ENCODE measurements at regions not wholly inside any gene's neighbourhood (a gene's known extent, or its start where the extent isn't known, plus 50 kb on each side); places are given as distances from the start of the nearest gene placed in this dataset.
"Not testable (repeated sequence)": the region's sequence is repeated elsewhere in the genome, so short reads cannot be mapped to it uniquely, and the experiment has no call there.

DNA sequence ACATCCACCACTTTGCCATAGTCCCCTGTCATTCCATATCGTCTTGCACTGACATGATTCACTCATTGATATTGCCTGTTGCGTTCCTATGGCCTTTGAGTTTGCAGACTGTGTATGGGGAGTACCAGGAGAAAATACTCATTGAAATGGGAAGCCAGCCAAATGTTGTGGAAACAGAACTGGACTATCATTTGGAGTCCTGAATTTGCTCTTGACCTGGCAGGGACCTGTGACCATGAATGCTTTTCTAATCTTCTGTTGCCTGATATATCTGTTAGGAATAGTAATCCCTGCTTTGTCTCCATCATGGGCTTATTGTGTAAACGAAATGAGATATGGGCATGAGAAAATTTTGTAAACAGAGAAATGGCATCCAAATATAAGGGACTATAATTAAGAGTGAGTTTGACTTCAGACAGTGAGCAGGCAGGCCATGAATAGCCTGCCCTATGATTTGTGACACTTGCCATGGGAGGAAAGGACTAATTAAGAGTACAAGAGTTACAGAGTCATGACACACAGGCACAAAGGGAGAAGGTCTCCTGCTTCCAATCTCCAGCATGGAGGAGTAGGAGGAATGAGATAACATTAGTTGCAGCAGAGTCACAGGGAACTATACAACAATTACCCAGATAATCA, 572.9 kb upstream of the SGCD start:
- DNase-seq (ENCODE audit: low read depth in 2 of 3, low spot score in 1 of 3), result no peak

- no peak for DNase-seq (ENCODE audit: low read depth in 2 of 3, low spot score in 1 of 3)
These were observed 567.7 kb upstream of the SGCD start for GRCh38 chr5:155759252-155759651.

DNA sequence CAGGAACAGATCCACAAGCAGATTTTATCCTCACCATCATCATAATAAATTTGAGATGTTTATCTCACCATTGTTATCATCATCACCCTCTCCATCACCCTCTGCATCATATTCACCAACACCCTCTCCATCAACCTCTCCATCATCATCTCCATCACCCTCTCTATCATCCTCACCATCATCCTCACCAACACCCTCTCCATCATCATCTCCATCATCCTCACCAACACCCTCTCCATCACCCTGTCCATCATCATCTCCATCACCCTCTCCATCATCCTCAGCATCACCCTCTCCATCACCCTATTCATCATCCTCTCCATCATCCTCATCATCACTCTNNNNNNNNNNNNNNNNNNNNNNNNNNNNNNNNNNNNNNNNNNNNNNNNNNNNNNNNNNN, 567.0 kb upstream of the SGCD start:
- no peak for DNase-seq (ENCODE audit: low read depth in 2 of 3, low spot score in 1 of 3)

DNA sequence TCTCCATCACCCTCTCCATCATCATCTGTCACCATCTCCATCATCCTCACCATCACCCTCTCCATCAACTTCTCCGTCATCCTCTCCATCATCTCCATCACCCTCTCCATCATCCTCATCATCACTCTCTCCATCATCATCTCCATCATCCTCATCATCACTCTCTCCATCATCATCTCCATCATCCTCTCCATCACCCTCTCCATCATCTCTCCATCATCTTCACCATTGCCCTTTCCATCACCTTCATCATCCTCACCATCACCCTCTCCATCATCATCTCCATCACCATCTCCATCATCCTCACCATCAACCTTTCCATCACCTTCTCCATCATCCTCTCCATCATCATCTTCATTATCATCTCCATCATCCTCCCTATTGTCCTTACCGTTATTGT, 565.5 kb upstream of the SGCD start:
- DNase-seq (ENCODE audit: low read depth in 2 of 3, low spot score in 1 of 3), result no peak

DNA sequence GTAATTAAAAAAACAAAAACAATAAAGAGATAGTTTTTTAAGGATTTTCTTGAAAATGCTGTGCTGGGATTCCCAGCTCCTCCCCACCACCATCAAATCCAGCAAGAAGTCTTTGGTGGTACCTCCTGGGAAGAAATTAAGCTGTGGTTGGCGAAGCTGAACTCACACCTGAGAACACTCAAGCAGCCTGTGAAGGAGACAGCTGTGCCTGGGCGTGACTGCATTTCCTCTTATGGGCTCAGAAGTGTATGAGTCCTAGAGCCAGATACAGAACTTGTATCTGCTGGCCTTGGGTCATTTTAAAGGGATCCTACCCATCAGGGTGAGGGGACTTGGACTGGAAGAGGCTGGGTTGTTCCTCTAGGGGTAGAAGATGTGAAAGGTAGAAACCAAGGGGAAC, 561.2 kb upstream of the SGCD start:
- DNase-seq (ENCODE audit: low read depth in 2 of 3, low spot score in 1 of 3), result no peak

- no peak for DNase-seq (ENCODE audit: low read depth in 2 of 3, low spot score in 1 of 3)
These were observed 559.5 kb upstream of the SGCD start for GRCh38 chr5:155767470-155767869.

DNA sequence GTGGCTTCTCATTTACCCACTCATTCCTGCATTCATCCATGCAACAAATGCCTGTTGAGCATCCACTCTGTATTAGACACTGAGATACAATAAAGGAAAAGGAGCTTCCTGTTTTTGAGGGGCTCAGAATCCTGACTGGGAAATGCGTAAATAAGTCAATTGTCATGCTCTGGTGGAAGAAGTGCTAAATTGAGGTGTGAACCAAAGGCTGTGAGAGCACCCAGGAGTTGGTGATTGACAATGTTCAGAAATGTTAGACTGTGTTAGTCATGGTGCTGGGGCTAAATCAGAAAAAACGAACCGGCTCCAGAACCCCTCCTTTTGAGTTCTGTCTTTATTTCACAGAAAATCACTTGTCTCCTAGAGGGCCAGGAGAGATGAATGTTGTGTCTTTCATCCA, 558.6 kb upstream of the SGCD start:
- DNase-seq (ENCODE audit: low read depth in 2 of 3, low spot score in 1 of 3), result no peak

GRCh38 chr5:155772009-155772662, 554.8 kb upstream of the SGCD start:
- no peak for DNase-seq (ENCODE audit: low read depth in 2 of 3, low spot score in 1 of 3)

GRCh38 chr5:155773680-155774079, 553.3 kb upstream of the SGCD start:
- DNase-seq (ENCODE audit: low read depth in 2 of 3, low spot score in 1 of 3), result no peak

DNA sequence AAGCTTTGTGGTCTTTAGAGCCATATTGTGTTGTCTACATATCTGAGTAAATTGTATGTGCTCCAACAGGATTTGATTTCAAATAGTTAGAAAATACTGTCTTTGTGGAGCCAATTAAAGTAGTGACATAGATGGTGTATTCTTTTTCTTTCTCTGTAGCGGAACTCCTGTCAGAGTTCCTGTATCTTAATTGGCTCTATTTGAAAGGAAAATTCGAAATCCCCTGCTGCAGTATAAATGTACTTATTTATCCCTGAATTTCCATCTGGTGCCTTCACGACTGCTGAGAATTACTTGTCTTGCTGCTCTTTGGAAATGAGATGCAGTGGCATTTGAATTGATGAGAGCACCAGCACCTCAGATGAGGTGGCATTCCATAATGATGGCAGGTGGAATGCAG, 546.7 kb upstream of the SGCD start:
- DNase-seq (ENCODE audit: low read depth in 2 of 3, low spot score in 1 of 3), result no peak

- no peak for DNase-seq (ENCODE audit: low read depth in 2 of 3, low spot score in 1 of 3)
These were observed 543.7 kb upstream of the SGCD start for GRCh38 chr5:155783246-155783645.

- DNase-seq (ENCODE audit: low read depth in 2 of 3, low spot score in 1 of 3), result no peak
These were observed 543.2 kb upstream of the SGCD start for GRCh38 chr5:155783791-155784190.

DNA sequence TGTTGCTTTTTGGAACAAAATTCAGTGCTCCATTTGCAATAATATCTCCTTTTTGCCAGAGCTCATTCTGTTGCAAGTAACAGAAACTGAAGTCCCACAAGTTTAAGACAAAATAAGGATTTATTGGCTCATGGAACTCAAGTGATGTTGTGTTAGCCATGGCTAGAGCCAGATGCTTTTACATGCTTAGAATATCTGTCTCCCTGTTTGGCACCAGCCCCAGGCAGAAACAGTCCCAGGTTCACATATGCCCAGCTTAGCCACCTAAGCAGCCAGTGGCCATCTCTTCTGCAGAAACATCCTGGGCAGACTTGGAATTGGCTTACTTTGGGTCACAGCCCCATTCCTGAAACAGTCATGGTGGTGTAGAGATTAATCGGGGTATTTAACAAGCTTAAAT, 540.9 kb upstream of the SGCD start:
- DNase-seq (ENCODE audit: low read depth in 2 of 3, low spot score in 1 of 3), result no peak

GRCh38 chr5:155792873-155793272, 534.1 kb upstream of the SGCD start:
- DNase-seq (ENCODE audit: low read depth in 2 of 3, low spot score in 1 of 3), result no peak

DNA sequence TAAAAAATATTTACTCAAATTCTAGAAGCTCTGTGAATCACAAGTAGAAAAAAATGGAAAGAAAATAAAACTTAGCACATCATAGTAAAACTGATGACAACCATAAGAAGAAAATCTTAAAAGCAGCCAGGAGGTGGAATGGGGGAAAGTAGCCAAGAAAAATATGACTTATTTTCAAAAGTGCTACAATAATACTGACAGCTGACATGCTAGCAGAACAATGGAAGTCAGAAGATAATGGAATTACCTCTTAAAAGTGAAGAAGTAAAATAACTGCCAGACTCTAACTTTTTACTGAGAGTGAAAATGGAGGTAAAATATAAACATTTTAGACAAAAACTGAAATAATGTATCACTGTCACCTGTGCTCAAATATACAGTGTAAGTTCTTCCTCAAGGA, 532.2 kb upstream of the SGCD start:
- DNase-seq (ENCODE audit: low read depth in 2 of 3, low spot score in 1 of 3), result no peak

DNA sequence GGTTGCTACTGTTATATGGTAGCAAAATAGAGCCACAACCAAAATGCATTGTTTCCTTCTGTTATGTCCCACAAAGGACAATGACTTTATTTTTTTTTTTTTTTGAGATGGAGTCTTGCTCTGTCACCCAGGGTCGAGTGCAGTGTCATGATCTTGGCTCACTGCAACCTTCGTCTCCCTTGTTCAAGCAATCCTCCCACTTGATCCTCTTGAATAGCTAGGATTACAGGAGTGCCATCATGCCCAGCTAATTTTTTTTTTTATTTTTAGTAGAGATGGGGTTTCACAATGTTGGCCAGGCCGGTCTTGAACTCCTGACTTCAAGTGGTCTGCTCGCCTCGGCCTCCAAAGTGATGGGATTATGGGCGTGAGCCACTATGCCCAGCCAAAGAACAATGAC, 527.7 kb upstream of the SGCD start:
- no peak for DNase-seq (ENCODE audit: low read depth in 2 of 3, low spot score in 1 of 3)

DNA sequence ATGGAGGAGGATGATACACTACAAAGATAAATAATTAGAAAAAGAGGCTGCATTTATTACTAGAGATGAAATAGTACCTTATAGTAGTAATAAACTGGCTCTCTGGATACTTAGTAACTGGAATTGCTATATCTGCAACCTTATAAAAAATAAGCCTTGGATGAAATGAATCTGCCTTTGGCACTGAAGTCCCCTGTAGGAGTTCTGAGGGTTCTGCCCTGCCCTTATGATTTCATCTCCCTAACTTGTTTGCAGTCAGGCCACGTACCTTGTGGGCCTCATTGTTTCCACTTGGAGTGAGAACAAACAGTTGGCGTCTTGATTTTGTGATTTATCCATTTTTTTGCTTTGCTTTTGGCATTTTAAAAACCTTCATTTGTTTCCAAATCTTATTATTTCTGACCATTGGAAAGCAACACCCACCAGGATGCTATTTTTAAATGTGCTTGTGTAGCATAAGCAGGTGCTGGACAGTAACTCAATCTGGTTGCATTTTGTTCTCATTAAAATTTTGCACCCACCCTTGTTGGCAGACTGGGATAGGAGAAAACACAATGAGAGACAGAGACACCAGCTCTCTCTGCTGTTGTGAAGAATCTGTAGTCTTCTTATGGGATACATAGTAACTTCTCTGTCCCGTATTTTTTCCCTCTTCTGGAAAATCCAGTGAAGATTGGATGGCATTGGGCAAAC, 518.9 kb upstream of the SGCD start:
- DNase-seq (ENCODE audit: low read depth in 2 of 3, low spot score in 1 of 3), result no peak

DNA sequence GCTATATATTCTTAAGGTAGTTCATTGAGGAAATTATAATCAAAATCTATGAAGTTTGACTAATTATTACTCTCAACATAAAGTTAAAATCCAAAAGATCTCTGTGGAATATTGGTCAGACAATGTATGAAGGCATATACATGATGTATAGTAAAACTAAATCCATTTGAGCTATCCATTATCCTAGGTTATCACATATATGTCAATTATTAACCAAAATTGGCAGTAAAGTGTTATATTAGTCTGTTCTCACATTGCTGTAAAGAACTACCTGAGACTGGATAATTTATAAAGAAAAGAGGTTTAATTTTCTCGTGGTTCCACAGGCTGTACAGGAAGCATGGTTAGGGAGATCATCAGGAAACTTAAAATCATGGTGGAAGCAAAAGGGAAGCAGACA, 511.7 kb upstream of the SGCD start:
- DNase-seq (ENCODE audit: low read depth in 2 of 3, low spot score in 1 of 3), result no peak

DNA sequence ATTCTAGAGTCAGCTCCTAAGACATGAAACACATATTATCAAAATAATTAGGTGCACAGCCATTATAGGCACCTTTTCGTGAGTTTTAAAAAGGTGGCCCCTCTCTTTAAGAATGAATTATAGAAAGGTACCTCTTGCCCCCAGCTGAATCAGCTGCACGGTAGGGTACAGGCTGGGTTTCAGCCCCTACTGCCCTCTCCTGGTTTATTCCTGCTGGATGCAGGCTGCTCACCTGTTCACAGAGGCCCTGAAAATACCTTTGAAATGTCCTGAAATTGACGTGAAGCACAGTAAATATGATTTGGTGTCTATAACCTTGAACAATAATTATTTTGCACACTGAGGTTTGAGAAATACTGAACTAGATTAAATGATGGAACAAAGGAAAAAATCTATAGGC, 504.8 kb upstream of the SGCD start:
- DNase-seq (ENCODE audit: low read depth in 2 of 3, low spot score in 1 of 3), result no peak

DNA sequence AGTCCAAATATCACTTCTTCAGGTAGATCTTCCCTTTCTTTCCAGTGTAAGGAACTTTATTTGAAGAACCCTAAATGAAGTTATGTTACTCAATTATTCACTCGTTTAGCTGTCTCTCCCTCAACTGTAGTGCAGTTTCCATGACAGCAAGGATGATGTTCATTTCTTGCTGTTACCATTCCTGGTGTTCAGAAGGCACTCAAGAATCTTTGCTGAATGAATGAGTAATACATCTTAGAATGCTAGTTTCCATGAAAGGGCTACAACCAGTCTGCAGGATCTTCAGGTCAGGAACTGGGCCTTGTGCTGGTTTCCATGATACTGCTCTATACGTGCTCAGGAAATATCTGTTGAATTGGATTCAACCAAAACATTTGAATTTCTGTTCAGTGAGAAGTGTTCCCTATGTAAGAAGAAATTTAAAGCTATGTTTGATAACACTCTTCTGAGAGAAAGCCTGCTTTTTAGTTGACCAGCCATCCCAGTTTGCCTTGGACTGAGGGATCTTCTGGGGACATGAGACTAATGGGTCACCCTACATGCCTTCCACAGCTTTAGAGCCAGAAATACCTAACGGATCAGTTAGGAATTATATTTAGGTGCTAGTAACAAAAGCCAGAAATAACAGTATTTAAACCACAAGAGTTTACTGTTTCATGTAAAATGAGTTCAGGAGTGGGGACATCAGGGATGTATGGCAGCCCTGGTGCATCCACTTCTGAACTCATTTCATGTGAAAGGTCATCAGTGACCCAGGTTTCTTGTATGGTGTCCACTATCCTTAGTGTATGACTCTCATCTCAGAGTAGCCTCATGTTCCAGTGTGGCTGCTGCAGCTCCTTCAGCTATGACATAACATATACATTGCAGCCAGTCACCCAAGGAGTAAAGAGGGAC, 500.1 kb upstream of the SGCD start:
- no peak for DNase-seq (ENCODE audit: low read depth in 2 of 3, low spot score in 1 of 3)

GRCh38 chr5:155827508-155827815, 499.5 kb upstream of the SGCD start:
- not testable (repeated sequence) for DNase-seq (ENCODE audit: low read depth in 2 of 3, low spot score in 1 of 3)

GRCh38 chr5:155827949-155828348, 499.0 kb upstream of the SGCD start:
- no peak for DNase-seq (ENCODE audit: low read depth in 2 of 3, low spot score in 1 of 3)

Data from stimulated activated CD4-positive, alpha-beta T cell treated with anti-CD3 and anti-CD28 coated beads, Interleukin-12 subunit alpha, Interleukin-12 subunit beta, amount 100 ng/mL, for 48 hours (primary cell).